ENCODE measurements at regions not wholly inside any gene's neighbourhood (a gene's known extent, or its start where the extent isn't known, plus 50 kb on each side); places are given as distances from the start of the nearest gene placed in this dataset.
A peak's percentile ranks its signal among the peaks of the same experiment; 100 is the strongest.

- Histone ChIP-seq H3K23me2 (ENCODE audit: low read depth, low read length) (no peaks in the 10 kb centered on the region), H2BK20ac (ENCODE audit: low read length) (no peak overlapping the region), H3K4ac (replicated peaks; ENCODE audit: insufficient read length, low read depth, low read length) (no peak overlapping the region), H4K20me1 (replicated peaks in 1 of 2; ENCODE audit: control insufficient read depth in 1 of 2, insufficient read depth in 2 of 2, low read length in 2 of 2) (no peaks in the 10 kb centered on the region), H3K18ac (ENCODE audit: extremely low read depth, low read length) (no peak overlapping the region), H3K4me1 (replicated peaks in 1 of 4; ENCODE audit: control insufficient read depth in 3 of 4, insufficient read depth in 4 of 4, low read length in 3 of 4) (no peaks in the 10 kb centered on the region), H3K79me1 (ENCODE audit: low read depth, low read length) (no peaks in the 10 kb centered on the region), H3K4me2 (ENCODE audit: insufficient read depth in 1 of 2, low read depth in 2 of 2, low read length in 2 of 2) (no peak overlapping the region), H2AK5ac (ENCODE audit: low read depth, low read length) (no peak overlapping the region), H3K27ac (ENCODE audit: low read depth, low read length) (no peak overlapping the region), H2BK5ac (ENCODE audit: low read depth, low read length) (no peak overlapping the region), H3K14ac (ENCODE audit: insufficient read length) (no peak overlapping the region), H4K91ac (replicated peaks; ENCODE audit: insufficient read length, low read length) (no peak overlapping the region), H3K4me3 (ENCODE audit: extremely low read depth in 1 of 4, insufficient read depth in 2 of 4, low read depth in 3 of 4, low read length in 4 of 4) (no peak overlapping the region), H3K79me2 (ENCODE audit: control insufficient read depth in 1 of 2, insufficient read depth in 2 of 2, low read length in 2 of 2) (no peaks in the 10 kb centered on the region), H2BK12ac (ENCODE audit: low read depth, low read length) (no peak overlapping the region), H3K9ac (replicated peaks in 1 of 4; ENCODE audit: extremely low read depth in 1 of 4, low read depth in 3 of 4, low read length in 3 of 4) (no peak overlapping the region), H4K8ac (ENCODE audit: extremely low read depth, insufficient read depth, low read length) (no peak overlapping the region), H2AFZ (ENCODE audit: low read length) (0 out of 2 replicates have a peak overlapping the region, but pooled peaks have one; percentile 42), H4K5ac (ENCODE audit: insufficient read length, low read depth, low read length) (no peak overlapping the region), H3K27me3 (replicated peaks in 1 of 4; ENCODE audit: control insufficient read depth in 3 of 4, extremely low read depth in 1 of 4, insufficient read depth in 3 of 4, low read length in 3 of 4) (no peaks in the 10 kb centered on the region), H3K36me3 (ENCODE audit: control insufficient read depth in 2 of 4, insufficient read depth in 4 of 4, low read length in 3 of 4) (no peaks in the 10 kb centered on the region), H2BK15ac (ENCODE audit: low read length) (no peak overlapping the region), H3K9me3 (ENCODE audit: insufficient read depth in 2 of 2, low read depth in 1 of 2, low read length in 1 of 2) (no peaks in the 10 kb centered on the region), H3K56ac (replicated peaks; ENCODE audit: insufficient read length, low read depth, low read length) (no peak overlapping the region), H2BK120ac (replicated peaks; ENCODE audit: low read depth, low read length) (no peak overlapping the region), H3K23ac (ENCODE audit: insufficient read length) (no peak overlapping the region)
- ChIA-PET POLR2A (ENCODE audit: partially characterized antibody) (no interaction called here), CTCF (ENCODE audit: partially characterized antibody) (interaction anchor here (1.3 kb wide), 1 partner anchor 18 kb away, joined by 5 read pairs; no protein-coding TSS in a partner anchor)
- FAIRE-seq, result no peak
- TF ChIP-seq PHF8 (conservative IDR thresholded peaks at IDR 0.05; ENCODE audit: low read depth, low read length), result no peak
- no peak for TF ChIP-seq ASH2L (IDR thresholded peaks at IDR 0.05; ENCODE audit: low read length)
- TF ChIP-seq SAP30 (IDR thresholded peaks at IDR 0.05; ENCODE audit: insufficient read depth, insufficient replicate concordance, low read length), result no peak
- no peak for TF ChIP-seq HDAC2 (IDR thresholded peaks at IDR 0.05; ENCODE audit: borderline replicate concordance in 1 of 2, low read depth in 2 of 2, low read length in 2 of 2)
- TF ChIP-seq USF2 (IDR thresholded peaks at IDR 0.05; ENCODE audit: low read length), result no peak
- DNase-seq (ENCODE audit: low read depth in 1 of 2, low spot score in 2 of 2), result no peak
- 84% methylated on average over 2 of the region's 2 CpGs; no CpG with 5 or more reads in 1 of the 2 experiments for WGBS, 2 experiments (ENCODE audit: extremely low coverage in 1 of 2, insufficient coverage in 1 of 2, insufficient read length in 1 of 2, insufficient replicate concordance in 2 of 2, low coverage in 1 of 2, low lambda C conversion rate in 2 of 2, missing lambda C conversion rate in 1 of 2)
These were observed 108.3 kb upstream of the TOP1 start for GRCh38 chr20:40920291-40920690.
